ENCODE measurements at regions not wholly inside any gene's neighbourhood (a gene's known extent, or its start where the extent isn't known, plus 50 kb on each side); places are given as distances from the start of the nearest gene placed in this dataset.

DNA sequence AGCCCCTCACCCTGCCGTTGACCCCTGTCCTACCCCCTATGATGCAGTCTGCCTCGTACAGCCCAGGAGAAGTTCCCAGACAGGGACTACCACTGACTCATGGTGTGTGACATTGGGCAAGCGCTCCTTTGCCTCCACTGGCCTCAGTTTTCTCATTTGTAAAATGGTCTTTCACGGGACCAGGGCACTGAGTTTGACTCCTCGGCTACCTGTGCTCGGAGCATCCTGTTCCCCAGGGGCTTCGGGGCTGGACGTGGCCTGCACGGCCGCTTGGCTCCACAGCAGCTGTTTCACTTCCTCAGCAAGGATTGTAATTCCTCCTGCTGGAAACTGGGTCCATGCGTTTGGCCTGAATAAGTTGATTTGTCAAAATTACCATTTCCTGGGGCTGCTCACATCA, 277.3 kb downstream of the MATN1 start:
- TF ChIP-seq POLR2A (IDR thresholded peaks at IDR 0.05; ENCODE audit: low read length) (no peak), GATA1 (IDR thresholded peaks at IDR 0.05; ENCODE audit: low read depth, low read length) (no peak)

All from erythroblast (primary cell).